Activated CD8-positive, alpha-beta T cell treated with anti-CD3 and anti-CD28 coated beads for 36 hours (primary cell): ENCODE measurements at regions not wholly inside any gene's neighbourhood (a gene's known extent, or its start where the extent isn't known, plus 50 kb on each side); places are given as distances from the start of the nearest gene placed in this dataset.

Experiments used
- ATAC-seq: fragments of 200-7000 bp; cut with Tn5 transposase; one replicate; pipeline ENCODE4 v1.10.0; 2021; ENCODE audit warnings: mild to moderate bottlenecking, moderate library complexity
- CTCF ChIA-PET: fragments of 350-600 bp; sonication (Branson Sonifier 250); formaldehyde crosslinking; loops from one replicate; lab custom pipeline; 2021; ENCODE audit warnings: antibody characterized with exemption; lab: Charles Lee
- POLR2A ChIA-PET: fragments of 350-600 bp; sonication (Branson Sonifier 250); formaldehyde crosslinking; loops from one replicate; lab custom pipeline; 2021; ENCODE audit warnings: antibody characterized with exemption; lab: Charles Lee
- DNase-seq: peaks from one replicate; pipeline ENCODE4 v3.0.0-alpha.2; 2020
- H3K27ac Mint-ChIP-seq: one replicate; pipeline ENCODE4 v1.8.0; 2021; ENCODE audit warnings: mild to moderate bottlenecking, mixed read lengths
- H3K27me3 Mint-ChIP-seq: one replicate; pipeline ENCODE4 v1.8.0; 2021; ENCODE audit warnings: mixed read lengths
- H3K36me3 Mint-ChIP-seq: one replicate; pipeline ENCODE4 v1.8.0; 2021; ENCODE audit warnings: low read depth, mixed read lengths
- H3K4me1 Mint-ChIP-seq: one replicate; pipeline ENCODE4 v1.8.0; 2021; ENCODE audit warnings: low read depth, mixed read lengths
- H3K4me3 Mint-ChIP-seq: one replicate; pipeline ENCODE4 v1.8.0; 2021; ENCODE audit warnings: mild to moderate bottlenecking, moderate library complexity, mixed read lengths
- H3K9me3 Mint-ChIP-seq: one replicate; pipeline ENCODE4 v1.8.0; 2021; ENCODE audit warnings: mixed read lengths
- intact Hi-C: fragments of 100-400 bp; cut with micrococcal nuclease; formaldehyde crosslinking; loops from one replicate; pipeline ENCODE4 v1.10.0; 2022
- TF ChIP-seq, protein P1 (sequence below): fragments of 200-600 bp; IDR thresholded peaks from one replicate; pipeline ENCODE4 v1.8.0; 2022; ENCODE audit warnings: antibody characterized with exemption, mild to moderate bottlenecking

DNA sequence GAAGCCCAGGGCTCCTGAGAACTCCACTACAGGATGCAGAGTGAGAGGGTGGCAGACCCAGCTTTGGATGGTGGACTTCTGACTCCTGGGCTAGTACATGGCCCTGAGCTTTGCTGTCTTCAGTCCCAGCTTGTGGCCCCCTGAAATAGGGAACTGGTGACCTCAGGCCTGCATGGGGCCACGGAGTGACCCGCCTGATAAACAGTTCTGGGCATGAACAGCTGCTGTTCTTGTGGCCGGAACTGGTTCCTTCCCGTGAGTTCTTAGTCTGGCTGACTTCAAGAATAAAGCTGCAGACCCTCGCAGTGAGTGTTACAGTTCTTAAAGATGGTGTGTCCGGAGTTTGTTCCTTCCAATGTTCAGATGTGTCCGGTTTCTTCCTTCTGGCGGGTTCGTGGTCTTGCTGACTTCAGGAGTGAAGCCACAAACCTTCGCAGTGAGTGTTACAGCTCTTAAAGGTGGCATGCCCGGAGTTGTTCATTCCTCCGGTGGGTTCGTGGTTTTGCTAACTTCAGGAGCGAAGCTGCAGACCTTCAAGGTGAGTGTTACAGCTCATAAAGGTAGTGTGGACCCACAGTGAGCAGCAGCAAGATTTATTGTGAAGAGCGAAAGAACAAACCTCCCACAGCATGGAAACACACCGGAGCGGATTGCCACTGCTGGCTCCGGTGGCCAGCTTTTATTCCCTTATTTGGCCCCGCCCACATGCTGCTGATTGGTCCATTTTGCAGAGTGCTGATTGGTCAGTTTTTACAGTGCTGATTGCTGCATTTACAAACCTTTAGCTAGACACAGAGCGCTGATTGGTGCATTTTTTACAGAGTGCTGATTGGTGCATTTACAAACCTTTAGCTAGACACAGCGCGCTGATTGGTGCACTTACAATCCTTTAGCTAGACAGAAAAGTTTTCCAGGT is 268.0 kb downstream of the ZEB1 start:
- H3K4me1 Mint-ChIP-seq, result peaks cover 7% of the 10 kb centered on the region
- intact Hi-C loops, result no loop called here
- peaks cover 8% of the 10 kb centered on the region for H3K9me3 Mint-ChIP-seq
- DNase-seq (peak; percentile 29), ATAC-seq (no peak)
- H3K27ac Mint-ChIP-seq, result no peak overlapping the region
- POLR2A ChIA-PET, result no interaction called here
- no peak overlapping the region for H3K4me3 Mint-ChIP-seq
- TF ChIP-seq, protein P1, sequence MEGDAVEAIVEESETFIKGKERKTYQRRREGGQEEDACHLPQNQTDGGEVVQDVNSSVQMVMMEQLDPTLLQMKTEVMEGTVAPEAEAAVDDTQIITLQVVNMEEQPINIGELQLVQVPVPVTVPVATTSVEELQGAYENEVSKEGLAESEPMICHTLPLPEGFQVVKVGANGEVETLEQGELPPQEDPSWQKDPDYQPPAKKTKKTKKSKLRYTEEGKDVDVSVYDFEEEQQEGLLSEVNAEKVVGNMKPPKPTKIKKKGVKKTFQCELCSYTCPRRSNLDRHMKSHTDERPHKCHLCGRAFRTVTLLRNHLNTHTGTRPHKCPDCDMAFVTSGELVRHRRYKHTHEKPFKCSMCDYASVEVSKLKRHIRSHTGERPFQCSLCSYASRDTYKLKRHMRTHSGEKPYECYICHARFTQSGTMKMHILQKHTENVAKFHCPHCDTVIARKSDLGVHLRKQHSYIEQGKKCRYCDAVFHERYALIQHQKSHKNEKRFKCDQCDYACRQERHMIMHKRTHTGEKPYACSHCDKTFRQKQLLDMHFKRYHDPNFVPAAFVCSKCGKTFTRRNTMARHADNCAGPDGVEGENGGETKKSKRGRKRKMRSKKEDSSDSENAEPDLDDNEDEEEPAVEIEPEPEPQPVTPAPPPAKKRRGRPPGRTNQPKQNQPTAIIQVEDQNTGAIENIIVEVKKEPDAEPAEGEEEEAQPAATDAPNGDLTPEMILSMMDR, result no peak
- H3K36me3 Mint-ChIP-seq, result peaks cover 2% of the 10 kb centered on the region
- CTCF ChIA-PET, result interaction anchor here (0.5 kb wide), 1 partner anchor 17 kb away, joined by 3 read pairs; no protein-coding TSS in a partner anchor
- peaks cover 26% of the 10 kb centered on the region for H3K27me3 Mint-ChIP-seq

DNA sequence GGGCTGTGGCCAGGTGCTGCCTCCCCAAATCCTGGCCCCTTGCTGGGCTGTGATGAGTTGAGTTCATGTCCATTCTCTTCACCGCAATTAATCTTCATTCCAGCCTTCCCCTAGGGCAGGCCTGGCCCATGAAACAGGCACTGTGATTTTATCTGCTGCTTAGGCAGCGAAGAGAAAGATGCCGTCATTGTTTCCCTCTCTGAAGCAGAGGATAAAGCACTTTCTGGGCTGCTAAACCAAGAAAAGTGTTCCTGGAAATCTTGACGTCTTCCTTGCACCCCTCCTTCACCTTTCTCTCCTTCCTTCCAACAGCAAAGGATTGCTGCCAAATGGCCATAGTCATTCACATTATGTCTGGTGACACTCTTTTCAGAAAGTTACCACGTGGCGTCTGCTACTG is 265.9 kb downstream of the ZEB1 start:
- no peak for ATAC-seq
- H3K27ac Mint-ChIP-seq, result no peak overlapping the region

GRCh38 chr10:31584098-31584631 is 265.1 kb downstream of the ZEB1 start:
- Mint-ChIP-seq H3K27me3 (peaks cover 19% of the 10 kb centered on the region), H3K27ac (no peak overlapping the region), H3K4me1 (peaks cover 12% of the 10 kb centered on the region), H3K9me3 (no peaks in the 10 kb centered on the region), H3K4me3 (no peak overlapping the region), H3K36me3 (no peaks in the 10 kb centered on the region)
- ChIA-PET POLR2A (no interaction called here), CTCF (no interaction called here)
- TF ChIP-seq, protein P1, result no peak
- intact Hi-C loops, result no loop called here
- DNase-seq, result no peak
- ATAC-seq, result no peak

More for the DNA sequence above, 265.9 kb downstream of the ZEB1 start:
- H3K4me1 Mint-ChIP-seq, result peaks cover 10% of the 10 kb centered on the region
- peaks cover 19% of the 10 kb centered on the region for H3K27me3 Mint-ChIP-seq
- ChIA-PET CTCF (no interaction called here), POLR2A (no interaction called here)
- H3K9me3 Mint-ChIP-seq, result no peaks in the 10 kb centered on the region
- no peaks in the 10 kb centered on the region for H3K36me3 Mint-ChIP-seq
- TF ChIP-seq, protein P1, result no peak
- no peak overlapping the region for H3K4me3 Mint-ChIP-seq
- intact Hi-C loops, result no loop called here
- DNase-seq, result no peak

GRCh38 chr10:31583293-31583692 is 264.3 kb downstream of the ZEB1 start:
- DNase-seq (no peak), ATAC-seq (no peak)
- peaks cover 19% of the 10 kb centered on the region for H3K27me3 Mint-ChIP-seq
- POLR2A ChIA-PET, result no interaction called here
- CTCF ChIA-PET, result no interaction called here
- H3K4me3 Mint-ChIP-seq, result no peak overlapping the region
- TF ChIP-seq, protein P1, result no peak
- peaks cover 20% of the 10 kb centered on the region for H3K4me1 Mint-ChIP-seq
- H3K36me3 Mint-ChIP-seq, result no peaks in the 10 kb centered on the region
- no peaks in the 10 kb centered on the region for H3K9me3 Mint-ChIP-seq
- H3K27ac Mint-ChIP-seq, result no peak overlapping the region
- intact Hi-C loops, result no loop called here
